SU-DHL-6 (cell line): ENCODE measurements at regions not wholly inside any gene's neighbourhood (a gene's known extent, or its start where the extent isn't known, plus 50 kb on each side); places are given as distances from the start of the nearest gene placed in this dataset.

Experiments
- H2AFZ ChIP-seq: fragments of 200-600 bp; sonication (generic); 2 replicates; pipeline ENCODE4 v1.6.1; 2014; ENCODE audit warnings: low read depth, mild to moderate bottlenecking, moderate library complexity, mixed read lengths, antibody characterized with exemption, low read length; ENCODE audit not compliant: severe bottlenecking
- H3F3A ChIP-seq: fragments of 200-600 bp; shearing (Covaris generic); 2 replicates; pipeline ENCODE4 v1.6.0; 2016; ENCODE audit warnings: antibody characterized with exemption, mild to moderate bottlenecking; ENCODE audit not compliant: insufficient read depth
- H3K27ac ChIP-seq: fragments of 200-600 bp; sonication (generic); 2 replicates; pipeline ENCODE4 v1.5.1; 2016; ENCODE audit warnings: low read depth, mild to moderate bottlenecking, low read length, moderate library complexity, mixed read lengths
- H3K27me3 ChIP-seq: fragments of 200-600 bp; sonication (generic), shearing (Covaris generic); 2 replicates; pipeline ENCODE4 v1.6.0; 2014; ENCODE audit warnings: mild to moderate bottlenecking, low read length
- H3K36me3 ChIP-seq: fragments of 200-600 bp; sonication (generic); 2 replicates; pipeline ENCODE4 v1.6.1; 2014; ENCODE audit warnings: mild to moderate bottlenecking, low read length, mixed read lengths
- H3K4me2 ChIP-seq: fragments of 300-600, 200-600 bp; shearing (Covaris generic), sonication (generic); 2 replicates; pipeline ENCODE4 v1.6.0; 2014; ENCODE audit warnings: low read length, low read depth, mild to moderate bottlenecking; ENCODE audit not compliant: poor library complexity, severe bottlenecking
- H3K4me3 ChIP-seq: fragments of 200-600 bp; sonication (generic); 2 replicates; pipeline ENCODE4 v1.5.1; 2014; ENCODE audit warnings: antibody characterized with exemption, low read length, mild to moderate bottlenecking, mixed read lengths; ENCODE audit not compliant: insufficient read depth, poor library complexity, severe bottlenecking
- H3K79me2 ChIP-seq: fragments of 200-600 bp; sonication (generic); 2 replicates; pipeline ENCODE4 v1.6.1; 2014; ENCODE audit warnings: mild to moderate bottlenecking, low read length, moderate library complexity; ENCODE audit not compliant: insufficient read depth
- H3K9ac ChIP-seq: fragments of 200-600 bp; sonication (generic); 2 replicates; pipeline ENCODE4 v1.7.0; 2014; ENCODE audit warnings: mild to moderate bottlenecking, low read length
- H3K9me2 ChIP-seq: fragments of 200-600 bp; sonication (generic); replicated peaks from 2 replicates; pipeline ENCODE4 v1.6.1; 2014; ENCODE audit warnings: low read length; ENCODE audit not compliant: insufficient read depth
- H3K9me3 ChIP-seq: fragments of 200-600 bp; sonication (generic); 2 replicates; pipeline ENCODE4 v1.6.1; 2014; ENCODE audit warnings: low read length, mixed read lengths; ENCODE audit not compliant: insufficient read depth
- H4K20me1 ChIP-seq: fragments of 200-600 bp; sonication (generic); 2 replicates; pipeline ENCODE4 v1.6.1; 2014; ENCODE audit warnings: low read depth, mild to moderate bottlenecking, antibody characterized with exemption, low read length, moderate library complexity, mixed read lengths
- CTCF ChIP-seq: fragments of 200-600 bp; sonication (generic); IDR thresholded peaks from one replicate; pipeline ENCODE4 v1.5.1; 2017; ENCODE audit warnings: antibody characterized with exemption, mild to moderate bottlenecking, low read length, moderate library complexity; ENCODE audit not compliant: insufficient read depth, poor library complexity, severe bottlenecking
- EZH2phosphoT487 ChIP-seq: fragments of 200-600 bp; sonication (generic), shearing (Covaris generic); conservative IDR thresholded peaks from 2 replicates; pipeline ENCODE4 v1.6.1; 2018; ENCODE audit warnings: mild to moderate bottlenecking, antibody characterized with exemption, low read length, moderate library complexity, mixed read lengths

GRCh38 chr14:49428076-49428475 lies 158.1 kb downstream of the RPS29 start:
- Histone ChIP-seq H3K9me2 (no peaks in the 10 kb centered on the region), H3K27me3 (no peaks in the 10 kb centered on the region), H3F3A (no peaks in the 10 kb centered on the region), H3K27ac (no peak overlapping the region), H3K9ac (no peak overlapping the region), H3K4me3 (no peak overlapping the region), H3K9me3 (no peaks in the 10 kb centered on the region), H2AFZ (no peak overlapping the region), H3K79me2 (no peaks in the 10 kb centered on the region), H3K4me2 (no peak overlapping the region), H3K36me3 (no peaks in the 10 kb centered on the region; the same call in 1 of the 2 replicates), H4K20me1 (no peaks in the 10 kb centered on the region)
- no peak for TF ChIP-seq CTCF
- no peak for TF ChIP-seq EZH2phosphoT487

- no peaks in the 10 kb centered on the region; the same call in 1 of the 2 replicates for H3K36me3 ChIP-seq
- no peaks in the 10 kb centered on the region for H3K9me2 ChIP-seq
- TF ChIP-seq EZH2phosphoT487 (no peak), CTCF (no peak)
- no peaks in the 10 kb centered on the region for H3K9me3 ChIP-seq
- no peaks in the 10 kb centered on the region for H3K27me3 ChIP-seq
- H3K4me3 ChIP-seq, result no peak overlapping the region
- no peaks in the 10 kb centered on the region for H4K20me1 ChIP-seq
- H3K27ac ChIP-seq, result no peak overlapping the region
- H3K79me2 ChIP-seq, result no peaks in the 10 kb centered on the region
- H2AFZ ChIP-seq, result no peak overlapping the region
- no peak overlapping the region for H3K4me2 ChIP-seq
- no peak overlapping the region for H3K9ac ChIP-seq
- no peaks in the 10 kb centered on the region for H3F3A ChIP-seq
These were observed 159.1 kb downstream of the RPS29 start for GRCh38 chr14:49427117-49427516.

- no peak overlapping the region for H3K4me3 ChIP-seq
- H3K27me3 ChIP-seq, result no peaks in the 10 kb centered on the region
- no peaks in the 10 kb centered on the region for H3K9me3 ChIP-seq
- no peaks in the 10 kb centered on the region for H3K36me3 ChIP-seq
- no peaks in the 10 kb centered on the region for H3F3A ChIP-seq
- no peak overlapping the region for H3K9ac ChIP-seq
- no peak overlapping the region for H3K4me2 ChIP-seq
- no peaks in the 10 kb centered on the region for H3K79me2 ChIP-seq
- H4K20me1 ChIP-seq, result no peaks in the 10 kb centered on the region
- TF ChIP-seq CTCF (no peak), EZH2phosphoT487 (no peak)
- H3K9me2 ChIP-seq, result no peaks in the 10 kb centered on the region
- H2AFZ ChIP-seq, result no peak overlapping the region
- H3K27ac ChIP-seq, result no peak overlapping the region
These were observed 160.3 kb downstream of the RPS29 start for GRCh38 chr14:49425921-49426320.
